CD8-positive, alpha-beta memory T cell (primary cell): ENCODE measurements at regions not wholly inside any gene's neighbourhood (a gene's known extent, or its start where the extent isn't known, plus 50 kb on each side); places are given as distances from the start of the nearest gene placed in this dataset.

Experiments used
- CTCF ChIA-PET: fragments of 350-600 bp; sonication (Branson Sonifier 250); formaldehyde crosslinking; loops from one replicate; lab custom pipeline; 2021; ENCODE audit warnings: antibody characterized with exemption; lab: Charles Lee
- POLR2A ChIA-PET: fragments of 350-600 bp; sonication (Branson Sonifier 250); formaldehyde crosslinking; loops from one replicate; lab custom pipeline; 2021; ENCODE audit warnings: antibody characterized with exemption; lab: Charles Lee
- DNase-seq, 5 donors: peaks; one replicate each; pipeline versions ENCODE4 v3.0.0 to v3.0.0-alpha.2; 2020 to 2022; ENCODE audit warnings: mixed read lengths in 1 of 5
- H3K27ac ChIP-seq: one replicate; pipeline ENCODE4 v1.7.0; 2013; ENCODE audit warnings: low read depth, mild to moderate bottlenecking, low read length, moderate library complexity
- H3K27me3 ChIP-seq: 2 replicates; pipeline ENCODE4 v1.7.0; 2013; ENCODE audit warnings: low read length, mild to moderate bottlenecking; ENCODE audit not compliant: insufficient read depth, poor library complexity, severe bottlenecking
- H3K36me3 ChIP-seq: 2 replicates; pipeline ENCODE4 v1.7.0; 2013; ENCODE audit warnings: mild to moderate bottlenecking, low read length, moderate library complexity; ENCODE audit not compliant: insufficient read depth
- H3K4me1 ChIP-seq: 2 replicates; pipeline ENCODE4 v1.7.0; 2013; ENCODE audit warnings: mild to moderate bottlenecking, low read length, moderate library complexity; ENCODE audit not compliant: insufficient read depth
- H3K4me3 ChIP-seq: 2 replicates; pipeline ENCODE4 v1.7.0; 2013; ENCODE audit warnings: mild to moderate bottlenecking, low read length
- H3K9me3 ChIP-seq: 2 replicates; pipeline ENCODE4 v1.7.0; 2013; ENCODE audit warnings: mild to moderate bottlenecking, low read length
- H3K27ac Mint-ChIP-seq, 8 donors: one replicate each; pipeline ENCODE4 v1.8.0; 2020 to 2021; ENCODE audit warnings: mixed read lengths in 8 of 8, mild to moderate bottlenecking in 6 of 8, inconsistent platforms in 3 of 8, moderate library complexity in 3 of 8
- H3K27me3 Mint-ChIP-seq, 2 donors: one replicate each; pipeline ENCODE4 v1.8.0; 2020 to 2021; ENCODE audit warnings: mixed read lengths in 2 of 2, mild to moderate bottlenecking in 1 of 2, moderate library complexity in 1 of 2
- H3K36me3 Mint-ChIP-seq, 3 donors: one replicate each; pipeline ENCODE4 v1.8.0; 2020 to 2021; ENCODE audit warnings: mixed read lengths in 3 of 3, inconsistent platforms in 1 of 3, mild to moderate bottlenecking in 1 of 3
- H3K4me1 Mint-ChIP-seq, 3 donors: one replicate each; pipeline ENCODE4 v1.8.0; 2020 to 2021; ENCODE audit warnings: mixed read lengths in 3 of 3, inconsistent platforms in 1 of 3, mild to moderate bottlenecking in 1 of 3
- H3K4me3 Mint-ChIP-seq, 7 donors: one replicate each; pipeline ENCODE4 v1.8.0; 2020 to 2021; ENCODE audit warnings: mixed read lengths in 7 of 7, mild to moderate bottlenecking in 6 of 7, moderate library complexity in 4 of 7, inconsistent platforms in 2 of 7
- H3K9me3 Mint-ChIP-seq, 5 donors: one replicate each; pipeline ENCODE4 v1.8.0; 2020 to 2022; ENCODE audit warnings: mixed read lengths in 5 of 5, mild to moderate bottlenecking in 3 of 5, moderate library complexity in 2 of 5, inconsistent platforms in 1 of 5

GRCh38 chr2:220555961-220556630, 928.7 kb downstream of the SLC4A3 start:
- Mint-ChIP-seq H3K4me1 (no peaks in the 10 kb centered on the region), H3K9me3 (peaks cover 0 to 6% (median 4%) of the 10 kb centered on the region in 5 donors), H3K27me3 (no peaks in the 10 kb centered on the region), H3K36me3 (no peaks in the 10 kb centered on the region), H3K4me3 (no peak overlapping the region), H3K27ac (no peak overlapping the region)
- Histone ChIP-seq H3K36me3 (no peaks in the 10 kb centered on the region), H3K27ac (no peak overlapping the region), H3K9me3 (no peaks in the 10 kb centered on the region), H3K27me3 (no peaks in the 10 kb centered on the region), H3K4me1 (no peaks in the 10 kb centered on the region), H3K4me3 (no peak overlapping the region)
- ChIA-PET POLR2A (no interaction called here), CTCF (no interaction called here)
- DNase-seq, result no peak

- no peak overlapping the region for H3K4me3 Mint-ChIP-seq
Observed at GRCh38 chr2:220556658-220557057, 929.2 kb downstream of the SLC4A3 start.

GRCh38 chr2:220560192-220560591, 932.8 kb downstream of the SLC4A3 start:
- H3K4me1 Mint-ChIP-seq, result no peaks in the 10 kb centered on the region
- no peak overlapping the region for H3K4me3 Mint-ChIP-seq
- no peak for DNase-seq
- no peak overlapping the region for H3K27ac Mint-ChIP-seq
- POLR2A ChIA-PET, result no interaction called here
- Histone ChIP-seq H3K27ac (no peak overlapping the region), H3K4me1 (no peaks in the 10 kb centered on the region), H3K27me3 (no peaks in the 10 kb centered on the region), H3K4me3 (no peak overlapping the region), H3K9me3 (no peaks in the 10 kb centered on the region), H3K36me3 (no peaks in the 10 kb centered on the region)
- CTCF ChIA-PET, result no interaction called here
- H3K36me3 Mint-ChIP-seq, result no peaks in the 10 kb centered on the region
- peaks cover 0 to 6% (median 4%) of the 10 kb centered on the region in 5 donors for H3K9me3 Mint-ChIP-seq
- no peaks in the 10 kb centered on the region for H3K27me3 Mint-ChIP-seq

More at GRCh38 chr2:220556658-220557057, 929.2 kb downstream of the SLC4A3 start:
- ChIA-PET CTCF (no interaction called here), POLR2A (no interaction called here)
- Mint-ChIP-seq H3K27ac (no peak overlapping the region), H3K4me1 (no peaks in the 10 kb centered on the region), H3K36me3 (no peaks in the 10 kb centered on the region), H3K9me3 (peaks cover 0 to 6% (median 4%) of the 10 kb centered on the region in 5 donors), H3K27me3 (no peaks in the 10 kb centered on the region)
- no peaks in the 10 kb centered on the region for H3K4me1 ChIP-seq
- H3K9me3 ChIP-seq, result no peaks in the 10 kb centered on the region
- H3K27me3 ChIP-seq, result no peaks in the 10 kb centered on the region
- H3K4me3 ChIP-seq, result no peak overlapping the region
- DNase-seq, result no peak
- H3K27ac ChIP-seq, result no peak overlapping the region
- no peaks in the 10 kb centered on the region for H3K36me3 ChIP-seq

DNA sequence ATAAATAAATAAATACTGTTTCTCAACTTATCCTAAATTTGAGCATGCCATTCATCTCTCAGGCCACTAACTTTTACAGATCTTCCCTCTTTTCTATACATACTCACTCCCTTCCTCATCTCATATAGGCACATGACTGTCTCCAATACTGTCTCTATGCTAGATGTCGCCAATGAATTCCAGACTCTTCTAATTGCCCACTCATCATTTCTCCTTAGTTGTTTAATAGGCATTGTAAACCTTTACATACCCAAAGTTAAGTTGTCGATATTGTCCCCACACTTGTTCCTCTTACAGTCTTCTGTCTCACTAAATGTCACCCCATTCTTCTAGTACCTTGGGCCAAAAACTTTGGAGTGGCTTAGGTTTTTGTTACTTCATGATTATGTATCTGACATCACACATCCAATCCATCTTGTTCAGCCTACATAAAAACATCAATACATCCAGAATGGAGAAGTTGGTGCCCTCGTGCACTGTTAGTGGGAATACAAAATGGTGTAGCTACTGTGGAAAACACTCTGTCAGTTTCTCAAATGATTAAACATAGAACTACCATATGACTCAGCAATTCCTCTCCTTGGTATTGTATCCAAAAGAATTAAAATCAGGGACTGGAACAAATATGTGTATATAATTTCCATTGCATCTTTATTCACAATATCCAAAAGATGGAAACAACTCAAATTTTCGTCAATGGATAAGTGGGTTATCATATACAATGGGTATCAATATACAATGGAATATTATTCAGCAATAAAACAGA, 935.1 kb downstream of the SLC4A3 start:
- Mint-ChIP-seq H3K27ac (no peak overlapping the region), H3K27me3 (no peaks in the 10 kb centered on the region), H3K9me3 (peaks cover 0 to 6% (median 4%) of the 10 kb centered on the region in 5 donors), H3K36me3 (no peaks in the 10 kb centered on the region), H3K4me3 (no peak overlapping the region), H3K4me1 (no peaks in the 10 kb centered on the region)
- H3K36me3 ChIP-seq, result no peaks in the 10 kb centered on the region
- ChIA-PET CTCF (no interaction called here), POLR2A (no interaction called here)
- H3K27ac ChIP-seq, result no peak overlapping the region
- no peaks in the 10 kb centered on the region for H3K4me1 ChIP-seq
- no peak for DNase-seq
- H3K4me3 ChIP-seq, result no peak overlapping the region
- no peaks in the 10 kb centered on the region for H3K9me3 ChIP-seq
- H3K27me3 ChIP-seq, result no peaks in the 10 kb centered on the region

GRCh38 chr2:220568296-220568695, 940.9 kb downstream of the SLC4A3 start:
- CTCF ChIA-PET, result no interaction called here

GRCh38 chr2:220569112-220569897, 941.9 kb downstream of the SLC4A3 start:
- H3K4me1 Mint-ChIP-seq, result no peaks in the 10 kb centered on the region
- DNase-seq, result no peak
- CTCF ChIA-PET, result no interaction called here

More at GRCh38 chr2:220568296-220568695, 940.9 kb downstream of the SLC4A3 start:
- POLR2A ChIA-PET, result no interaction called here
- no peak for DNase-seq
- H3K4me3 ChIP-seq, result no peak overlapping the region
- Mint-ChIP-seq H3K9me3 (no peaks in the 10 kb centered on the region), H3K4me1 (no peaks in the 10 kb centered on the region), H3K36me3 (no peaks in the 10 kb centered on the region), H3K27me3 (no peaks in the 10 kb centered on the region), H3K4me3 (no peak overlapping the region), H3K27ac (no peak overlapping the region)
- no peak overlapping the region for H3K27ac ChIP-seq
- no peaks in the 10 kb centered on the region for H3K4me1 ChIP-seq
- H3K27me3 ChIP-seq, result no peaks in the 10 kb centered on the region
- H3K9me3 ChIP-seq, result no peaks in the 10 kb centered on the region
- H3K36me3 ChIP-seq, result no peaks in the 10 kb centered on the region

GRCh38 chr2:220572385-220572784, 945.0 kb downstream of the SLC4A3 start:
- no peaks in the 10 kb centered on the region for H3K36me3 ChIP-seq
- no peaks in the 10 kb centered on the region for H3K4me1 ChIP-seq
- no peak overlapping the region for H3K27ac ChIP-seq
- POLR2A ChIA-PET, result no interaction called here
- Mint-ChIP-seq H3K27ac (no peak overlapping the region), H3K4me1 (no peaks in the 10 kb centered on the region), H3K27me3 (peaks cover 0 to 2% of the 10 kb centered on the region in 2 donors), H3K4me3 (no peak overlapping the region), H3K36me3 (peaks cover 0 to 2% (median 0%) of the 10 kb centered on the region in 3 donors), H3K9me3 (no peaks in the 10 kb centered on the region)
- H3K4me3 ChIP-seq, result no peak overlapping the region
- no peak for DNase-seq
- no peaks in the 10 kb centered on the region for H3K27me3 ChIP-seq
- H3K9me3 ChIP-seq, result no peaks in the 10 kb centered on the region
- CTCF ChIA-PET, result no interaction called here

More at GRCh38 chr2:220569112-220569897, 941.9 kb downstream of the SLC4A3 start:
- POLR2A ChIA-PET, result no interaction called here
- Mint-ChIP-seq H3K9me3 (no peaks in the 10 kb centered on the region), H3K27me3 (no peaks in the 10 kb centered on the region), H3K36me3 (no peaks in the 10 kb centered on the region), H3K27ac (no peak overlapping the region), H3K4me3 (no peak overlapping the region)
- Histone ChIP-seq H3K9me3 (no peaks in the 10 kb centered on the region), H3K4me3 (no peak overlapping the region), H3K27me3 (no peaks in the 10 kb centered on the region), H3K36me3 (no peaks in the 10 kb centered on the region), H3K27ac (no peak overlapping the region), H3K4me1 (no peaks in the 10 kb centered on the region)

GRCh38 chr2:220574038-220574437, 946.6 kb downstream of the SLC4A3 start:
- POLR2A ChIA-PET, result no interaction called here
- H3K27me3 Mint-ChIP-seq, result peaks cover 0 to 2% of the 10 kb centered on the region in 2 donors
- H3K36me3 ChIP-seq, result no peaks in the 10 kb centered on the region
- H3K4me3 ChIP-seq, result no peak overlapping the region
- H3K27ac ChIP-seq, result no peak overlapping the region
- H3K9me3 Mint-ChIP-seq, result no peaks in the 10 kb centered on the region
- CTCF ChIA-PET, result no interaction called here
- no peaks in the 10 kb centered on the region for H3K4me1 Mint-ChIP-seq
- H3K4me3 Mint-ChIP-seq, result no peak overlapping the region
- H3K9me3 ChIP-seq, result no peaks in the 10 kb centered on the region
- H3K36me3 Mint-ChIP-seq, result peaks cover 0 to 2% (median 0%) of the 10 kb centered on the region in 3 donors
- H3K27me3 ChIP-seq, result no peaks in the 10 kb centered on the region
- no peak overlapping the region for H3K27ac Mint-ChIP-seq
- no peaks in the 10 kb centered on the region for H3K4me1 ChIP-seq
- no peak for DNase-seq
